Skin of body (tissue), 1 donor: ENCODE measurements at regions not wholly inside any gene's neighbourhood (a gene's known extent, or its start where the extent isn't known, plus 50 kb on each side); places are given as distances from the start of the nearest gene placed in this dataset.
A peak's percentile ranks its signal among the peaks of the same experiment; 100 is the strongest.
"Not testable (repeated sequence)": the region's sequence is repeated elsewhere in the genome, so short reads cannot be mapped to it uniquely, and the experiment has no call there.

Experiments used
- DNase-seq: peaks from one replicate; lab custom pipeline; 2025; lab: John Stamatoyannopoulos, UW

- no peak for DNase-seq
Measured at GRCh38 chr17:63173903-63174302, 207.9 kb downstream of the TANC2 start.

- DNase-seq, result no peak
Measured at GRCh38 chr17:63178530-63178929, 212.5 kb downstream of the TANC2 start.

- DNase-seq, result no peak
Measured at GRCh38 chr17:63181856-63182255, 215.8 kb downstream of the TANC2 start.

- no peak for DNase-seq
Measured at GRCh38 chr17:63185420-63185819, 219.4 kb downstream of the TANC2 start.

- no peak for DNase-seq
Measured at GRCh38 chr17:63189082-63189481, 223.0 kb downstream of the TANC2 start.

- no peak for DNase-seq
Measured at GRCh38 chr17:63189930-63190329, 223.9 kb downstream of the TANC2 start.

GRCh38 chr17:63190821-63191370 is 224.9 kb downstream of the TANC2 start:
- no peak for DNase-seq

GRCh38 chr17:63191610-63192009 is 225.6 kb downstream of the TANC2 start:
- no peak for DNase-seq

GRCh38 chr17:63193827-63194226 is 227.8 kb downstream of the TANC2 start:
- no peak for DNase-seq

GRCh38 chr17:63196772-63197335 is 230.8 kb downstream of the TANC2 start:
- DNase-seq, result no peak

GRCh38 chr17:63203652-63204051 is 237.6 kb downstream of the TANC2 start:
- no peak for DNase-seq

- no peak for DNase-seq
Measured at GRCh38 chr17:63221939-63222338, 224.2 kb downstream of the CYB561 start.

- no peak for DNase-seq
Measured at GRCh38 chr17:63222655-63223054, 223.5 kb downstream of the CYB561 start.

GRCh38 chr17:63223212-63223911 is 222.7 kb downstream of the CYB561 start:
- no peak for DNase-seq

GRCh38 chr17:63224644-63225043 is 221.5 kb downstream of the CYB561 start:
- no peak for DNase-seq

GRCh38 chr17:63226720-63227119 is 219.4 kb downstream of the CYB561 start:
- not testable (repeated sequence) for DNase-seq

GRCh38 chr17:63231015-63231620 is 215.0 kb downstream of the CYB561 start:
- DNase-seq, result not testable (repeated sequence)

- no peak for DNase-seq
Measured at GRCh38 chr17:63232565-63233310, 213.4 kb downstream of the CYB561 start.

GRCh38 chr17:63240106-63240505 is 206.0 kb downstream of the CYB561 start:
- DNase-seq, result no peak

GRCh38 chr17:63246344-63246743 is 199.8 kb downstream of the CYB561 start:
- DNase-seq, result peak; percentile 34

- peak; percentile 2 for DNase-seq
Measured at GRCh38 chr17:63247706-63248105, 198.4 kb downstream of the CYB561 start.
